CD4-positive, alpha-beta T cell (primary cell): ENCODE measurements at regions not wholly inside any gene's neighbourhood (a gene's known extent, or its start where the extent isn't known, plus 50 kb on each side); places are given as distances from the start of the nearest gene placed in this dataset.
"Not testable (repeated sequence)": the region's sequence is repeated elsewhere in the genome, so short reads cannot be mapped to it uniquely, and the experiment has no call there.

Experiments
- ATAC-seq: fragments of 200-7000 bp; cut with Tn5 transposase; one replicate; pipeline ENCODE4 v1.10.0; 2022; ENCODE audit warnings: mild to moderate bottlenecking; ENCODE audit not compliant: poor library complexity
- CTCF ChIA-PET: fragments of 350-600 bp; sonication (Branson Sonifier 250); formaldehyde crosslinking; loops from one replicate; lab custom pipeline; 2021; ENCODE audit warnings: antibody characterized with exemption, inconsistent platforms; lab: Charles Lee
- POLR2A ChIA-PET: fragments of 350-600 bp; sonication (Branson Sonifier 250); formaldehyde crosslinking; loops from one replicate; lab custom pipeline; 2021; ENCODE audit warnings: antibody characterized with exemption, inconsistent platforms; lab: Charles Lee
- DNase-seq, 14 experiments: peaks; one replicate each; pipeline ENCODE4 v3.0.0-alpha.2; 2013 to 2020; ENCODE audit warnings: mixed read lengths in 2 of 14
- H3K27ac ChIP-seq, 2 donors: one replicate each; pipeline versions ENCODE4 v1.5.1 to v1.7.0; 2013; ENCODE audit warnings: low read length in 2 of 2, low read depth in 1 of 2, mild to moderate bottlenecking in 1 of 2
- H3K27me3 ChIP-seq, 2 experiments: 1 replicate in 1 of 2; 2 replicates in 1 of 2; pipeline versions ENCODE4 v1.6.1 to v1.7.0; 2013; ENCODE audit warnings: low read length in 2 of 2, control low read depth in 1 of 2, mild to moderate bottlenecking in 1 of 2, moderate library complexity in 1 of 2; ENCODE audit not compliant: insufficient read depth in 2 of 2, control insufficient read depth in 1 of 2
- H3K36me3 ChIP-seq: one replicate; pipeline ENCODE4 v1.6.1; 2013; ENCODE audit warnings: low read length, control low read depth; ENCODE audit not compliant: insufficient read depth
- H3K4me1 ChIP-seq: one replicate; pipeline ENCODE4 v1.6.1; 2013; ENCODE audit warnings: low read length, control low read depth; ENCODE audit not compliant: insufficient read depth
- H3K4me3 ChIP-seq: one replicate; pipeline ENCODE4 v1.5.1; 2013; ENCODE audit warnings: mild to moderate bottlenecking, low read length, moderate library complexity
- H3K9me3 ChIP-seq, 2 experiments: 1 replicate in 1 of 2; 2 replicates in 1 of 2; pipeline versions ENCODE4 v1.6.1 to v1.7.0; 2013; ENCODE audit warnings: low read length in 2 of 2, mild to moderate bottlenecking in 2 of 2, control low read depth in 1 of 2, moderate library complexity in 1 of 2; ENCODE audit not compliant: control insufficient read depth in 1 of 2, insufficient read depth in 1 of 2
- H3K27ac Mint-ChIP-seq: one replicate; pipeline ENCODE4 v1.8.0; 2020; ENCODE audit warnings: mixed read lengths
- H3K27me3 Mint-ChIP-seq: one replicate; pipeline ENCODE4 v1.8.0; 2021; ENCODE audit warnings: mixed read lengths
- H3K36me3 Mint-ChIP-seq: one replicate; pipeline ENCODE4 v1.8.0; 2021; ENCODE audit warnings: low read depth, mixed read lengths
- H3K4me1 Mint-ChIP-seq: one replicate; pipeline ENCODE4 v1.8.0; 2021; ENCODE audit warnings: low read depth, mixed read lengths
- H3K4me3 Mint-ChIP-seq: one replicate; pipeline ENCODE4 v1.8.0; 2020; ENCODE audit warnings: mild to moderate bottlenecking, mixed read lengths
- H3K9me3 Mint-ChIP-seq: one replicate; pipeline ENCODE4 v1.8.0; 2020; ENCODE audit warnings: mixed read lengths
- CTCF ChIP-seq: fragments of 200-600 bp; IDR thresholded peaks from one replicate; pipeline ENCODE4 v1.8.0; 2022; ENCODE audit warnings: antibody characterized with exemption, mild to moderate bottlenecking
- intact Hi-C, 2 experiments: fragments of 100-400 bp; cut with DNase I in 1 of 2; cut with micrococcal nuclease in 1 of 2; formaldehyde crosslinking; loops; one replicate each; pipeline versions ENCODE4 v1.15.1 to v1.9.0; 2023 to 2025; cut with DNase I, micrococcal nuclease

GRCh38 chr10:34899161-34899560, 84.1 kb upstream of the PARD3 start:
- no peaks in the 10 kb centered on the region for H3K36me3 Mint-ChIP-seq
- H3K36me3 ChIP-seq, result no peaks in the 10 kb centered on the region
- DNase-seq (no peak), ATAC-seq (no peak)
- no peak for TF ChIP-seq CTCF
- ChIA-PET POLR2A (no interaction called here), CTCF (no interaction called here)
- no peaks in the 10 kb centered on the region for H3K9me3 Mint-ChIP-seq
- no peaks in the 10 kb centered on the region for H3K9me3 ChIP-seq
- H3K4me1 Mint-ChIP-seq, result no peaks in the 10 kb centered on the region
- H3K4me1 ChIP-seq, result no peaks in the 10 kb centered on the region
- no peak overlapping the region for H3K4me3 ChIP-seq
- H3K27ac ChIP-seq, result no peak overlapping the region
- H3K4me3 Mint-ChIP-seq, result no peak overlapping the region
- no peak overlapping the region for H3K27ac Mint-ChIP-seq
- peaks cover 4% of the 10 kb centered on the region for H3K27me3 Mint-ChIP-seq
- H3K27me3 ChIP-seq, result no peaks in the 10 kb centered on the region
- intact Hi-C loops, result no loop called here

- POLR2A ChIA-PET, result no interaction called here
- H3K4me1 ChIP-seq, result no peaks in the 10 kb centered on the region
- Mint-ChIP-seq H3K4me3 (no peak overlapping the region), H3K27me3 (peaks cover 4% of the 10 kb centered on the region), H3K9me3 (no peaks in the 10 kb centered on the region), H3K36me3 (no peaks in the 10 kb centered on the region), H3K27ac (no peak overlapping the region), H3K4me1 (no peaks in the 10 kb centered on the region)
- no peak overlapping the region for H3K27ac ChIP-seq
- DNase-seq (no peak), ATAC-seq (no peak)
- intact Hi-C loops, result no loop called here
- H3K36me3 ChIP-seq, result no peaks in the 10 kb centered on the region
- H3K27me3 ChIP-seq, result no peaks in the 10 kb centered on the region
- H3K9me3 ChIP-seq, result no peaks in the 10 kb centered on the region
- no peak for TF ChIP-seq CTCF
- no peak overlapping the region for H3K4me3 ChIP-seq
- CTCF ChIA-PET, result interaction anchor here (0.7 kb wide), 1 partner anchor 105 kb away, joined by 4 read pairs; no protein-coding TSS in a partner anchor
These were observed 80.9 kb upstream of the PARD3 start for GRCh38 chr10:34895977-34896376.

GRCh38 chr10:34895046-34895445, 80.0 kb upstream of the PARD3 start:
- not testable (repeated sequence) for H3K9me3 Mint-ChIP-seq, H3K4me3 ChIP-seq

GRCh38 chr10:34892521-34892920, 77.4 kb upstream of the PARD3 start:
- H3K27me3 ChIP-seq, H3K4me1 Mint-ChIP-seq, H3K36me3 ChIP-seq, H3K4me3 ChIP-seq, CTCF ChIA-PET, H3K9me3 Mint-ChIP-seq, intact Hi-C loops, H3K9me3 ChIP-seq, ATAC-seq, H3K4me1 ChIP-seq, H3K4me3 Mint-ChIP-seq, H3K27ac ChIP-seq, H3K27me3 Mint-ChIP-seq, POLR2A ChIA-PET, H3K27ac Mint-ChIP-seq, DNase-seq, H3K36me3 Mint-ChIP-seq: not testable (repeated sequence)

More at GRCh38 chr10:34895046-34895445, 80.0 kb upstream of the PARD3 start:
- ATAC-seq, H3K27ac Mint-ChIP-seq, CTCF ChIA-PET, H3K27me3 Mint-ChIP-seq, H3K9me3 ChIP-seq, H3K4me1 Mint-ChIP-seq, H3K4me1 ChIP-seq, H3K27me3 ChIP-seq, intact Hi-C loops, H3K4me3 Mint-ChIP-seq, DNase-seq, H3K36me3 Mint-ChIP-seq, POLR2A ChIA-PET, H3K27ac ChIP-seq, H3K36me3 ChIP-seq: not testable (repeated sequence)
